ENCODE measurements at regions not wholly inside any gene's neighbourhood (a gene's known extent, or its start where the extent isn't known, plus 50 kb on each side); places are given as distances from the start of the nearest gene placed in this dataset.

GRCh38 chrX:130529531-130529930, 127.7 kb downstream of the RBMX2 start:
- TF ChIP-seq CTCF (IDR thresholded peaks at IDR 0.05), result no peak
- no peak for TF ChIP-seq POLR2A (IDR thresholded peaks at IDR 0.05)
- TF ChIP-seq POLR2AphosphoS5 (IDR thresholded peaks at IDR 0.05), result no peak
- TF ChIP-seq EP300 (IDR thresholded peaks at IDR 0.05), result no peak

Data from stomach (tissue), 4 donors.